DMS 273 (cell line): ENCODE measurements at regions not wholly inside any gene's neighbourhood (a gene's known extent, or its start where the extent isn't known, plus 50 kb on each side); places are given as distances from the start of the nearest gene placed in this dataset.

Source experiments
- DNase-seq: peaks from one replicate; lab custom pipeline; 2025; ENCODE audit not compliant: unreplicated experiment; lab: John Stamatoyannopoulos, UW

- DNase-seq, result no peak
These were observed 127.8 kb upstream of the FBN2 start for GRCh38 chr5:128665747-128666355.

GRCh38 chr5:128667152-128667551, 129.1 kb upstream of the FBN2 start:
- peak; percentile 20 for DNase-seq

GRCh38 chr5:128667751-128668150, 129.7 kb upstream of the FBN2 start:
- no peak for DNase-seq

- no peak for DNase-seq
These were observed 130.9 kb upstream of the FBN2 start for GRCh38 chr5:128668921-128669320.

- no peak for DNase-seq
These were observed 131.8 kb upstream of the FBN2 start for GRCh38 chr5:128669803-128670202.

DNA sequence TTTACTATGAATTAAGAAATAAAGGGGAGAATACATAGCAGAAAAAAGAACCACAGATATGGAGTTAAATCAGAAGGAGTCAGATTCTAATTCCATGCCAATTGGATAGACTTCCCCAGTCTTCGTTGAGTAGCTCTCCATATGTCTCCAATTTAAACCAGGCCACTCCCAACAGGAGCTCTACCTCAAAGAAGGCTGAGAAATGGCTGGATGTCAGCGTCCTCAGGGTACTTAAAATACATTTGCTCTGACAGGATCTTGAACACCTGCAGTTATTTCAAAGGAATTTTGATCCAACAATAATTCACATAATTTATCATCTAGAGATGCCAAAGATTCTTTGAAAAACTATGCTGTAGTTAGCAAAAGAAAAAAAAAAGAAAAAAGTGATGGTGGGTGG, 133.9 kb upstream of the FBN2 start:
- DNase-seq, result peak; percentile 21

- no peak for DNase-seq
These were observed 135.0 kb upstream of the FBN2 start for GRCh38 chr5:128673000-128673399.

GRCh38 chr5:128673411-128673957, 135.4 kb upstream of the FBN2 start:
- DNase-seq, result no peak

DNA sequence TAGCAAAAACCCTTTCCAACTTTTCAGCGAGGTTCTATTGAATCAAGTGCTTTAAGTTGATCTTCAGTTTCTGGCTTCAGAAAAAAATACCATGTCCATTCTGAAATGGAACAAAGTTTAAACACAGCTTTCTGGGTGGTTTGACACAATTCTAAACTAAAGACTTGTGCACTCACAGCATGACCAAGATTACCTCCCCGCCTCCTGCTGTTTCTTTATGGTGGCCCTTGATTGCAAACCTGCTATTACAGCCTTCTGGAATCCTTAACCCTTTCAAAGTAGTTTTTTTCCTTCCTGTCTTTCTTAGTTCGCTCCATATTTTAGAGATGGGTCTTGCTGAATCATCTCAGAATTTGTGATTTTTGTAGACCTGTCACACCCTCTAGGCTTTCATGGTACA, 135.9 kb upstream of the FBN2 start:
- DNase-seq, result no peak

DNA sequence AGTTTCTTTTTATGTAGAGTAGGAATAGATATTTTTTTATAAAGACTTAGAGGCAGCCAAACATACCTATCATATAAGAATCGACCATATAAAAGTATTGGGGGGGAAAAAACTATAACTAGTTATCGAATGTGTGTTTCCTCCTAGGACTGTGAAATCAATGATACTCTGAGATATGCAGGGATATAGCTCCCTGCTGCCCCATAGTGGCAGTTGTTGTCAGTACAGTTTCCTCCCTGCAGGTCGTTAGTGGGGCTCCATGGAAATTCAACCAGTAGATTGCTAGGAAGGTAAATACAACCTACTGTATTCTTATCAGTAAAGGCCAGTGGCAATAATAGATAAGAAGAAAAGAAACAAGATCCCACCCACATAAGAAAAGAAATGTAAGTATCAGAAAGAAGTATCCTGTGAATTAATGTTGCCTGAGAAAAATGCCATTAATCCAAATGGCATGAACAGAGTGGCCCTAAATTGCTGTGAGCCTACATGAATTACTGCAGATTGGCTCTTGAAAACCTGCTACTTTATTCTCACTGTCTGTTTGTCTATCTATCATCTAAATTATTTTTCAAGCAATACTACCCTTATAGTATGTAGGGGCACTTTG, 136.9 kb upstream of the FBN2 start:
- DNase-seq, result peak; percentile 61

- DNase-seq, result no peak
These were observed 143.1 kb upstream of the FBN2 start for GRCh38 chr5:128681096-128681495.

GRCh38 chr5:128681764-128682592, 143.9 kb upstream of the FBN2 start:
- no peak for DNase-seq

DNA sequence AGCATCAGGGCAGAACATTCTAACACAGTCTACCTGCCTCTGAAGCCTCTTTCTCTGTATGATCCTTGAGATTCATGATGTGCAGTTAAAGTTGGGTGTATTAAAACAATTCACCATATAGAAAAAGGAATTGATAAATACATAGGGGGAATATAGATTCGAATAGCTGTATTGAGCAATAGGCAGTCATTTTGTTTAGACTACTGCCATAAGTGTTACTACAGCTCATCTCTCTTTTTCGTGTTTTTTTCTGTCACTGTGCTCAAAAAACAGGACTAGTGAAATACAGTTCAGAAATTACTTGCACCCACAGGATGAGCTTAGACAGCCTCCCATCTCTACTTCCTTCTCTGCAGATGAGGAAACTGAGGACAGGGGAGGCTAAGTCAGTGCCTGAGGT, 144.6 kb upstream of the FBN2 start:
- DNase-seq, result no peak

DNA sequence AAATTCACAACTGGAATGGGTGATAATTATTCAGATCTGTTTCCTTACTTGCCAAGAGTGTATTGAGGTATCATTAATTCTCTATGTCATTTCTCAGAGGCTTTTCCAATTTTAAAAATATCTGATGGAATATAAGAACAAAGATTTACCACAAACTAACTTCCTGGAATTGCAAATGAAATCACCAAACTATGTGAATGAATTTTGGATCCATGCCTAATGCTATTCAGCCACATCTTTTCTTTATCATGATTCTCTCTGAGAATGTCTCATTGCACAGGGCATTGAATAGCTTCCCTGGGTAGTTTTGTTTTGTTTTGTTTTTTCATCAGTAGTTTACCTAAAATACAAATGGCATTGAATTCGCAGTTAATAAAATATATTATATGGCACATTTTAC, 146.9 kb upstream of the FBN2 start:
- DNase-seq, result no peak

GRCh38 chr5:128687930-128688329, 149.9 kb upstream of the FBN2 start:
- no peak for DNase-seq

DNA sequence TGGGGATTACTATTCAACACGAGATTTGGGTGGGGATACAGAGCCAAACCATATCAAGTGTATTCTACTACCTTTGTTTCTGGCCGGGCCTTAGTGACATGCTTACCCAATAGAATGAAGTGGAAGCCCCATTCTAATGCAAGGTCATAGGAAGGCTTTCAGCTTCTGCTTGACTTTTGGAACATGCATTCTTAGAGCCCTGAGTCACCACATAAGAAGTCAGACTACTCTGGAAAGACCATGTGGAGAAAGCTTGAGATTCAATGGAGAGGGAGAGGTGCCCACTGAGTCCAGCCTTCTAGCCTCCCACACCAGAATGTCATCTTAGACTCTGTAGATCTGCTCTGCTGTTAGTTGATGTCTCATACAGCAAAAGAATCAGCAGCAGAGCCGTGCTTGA, 155.7 kb upstream of the FBN2 start:
- no peak for DNase-seq

DNA sequence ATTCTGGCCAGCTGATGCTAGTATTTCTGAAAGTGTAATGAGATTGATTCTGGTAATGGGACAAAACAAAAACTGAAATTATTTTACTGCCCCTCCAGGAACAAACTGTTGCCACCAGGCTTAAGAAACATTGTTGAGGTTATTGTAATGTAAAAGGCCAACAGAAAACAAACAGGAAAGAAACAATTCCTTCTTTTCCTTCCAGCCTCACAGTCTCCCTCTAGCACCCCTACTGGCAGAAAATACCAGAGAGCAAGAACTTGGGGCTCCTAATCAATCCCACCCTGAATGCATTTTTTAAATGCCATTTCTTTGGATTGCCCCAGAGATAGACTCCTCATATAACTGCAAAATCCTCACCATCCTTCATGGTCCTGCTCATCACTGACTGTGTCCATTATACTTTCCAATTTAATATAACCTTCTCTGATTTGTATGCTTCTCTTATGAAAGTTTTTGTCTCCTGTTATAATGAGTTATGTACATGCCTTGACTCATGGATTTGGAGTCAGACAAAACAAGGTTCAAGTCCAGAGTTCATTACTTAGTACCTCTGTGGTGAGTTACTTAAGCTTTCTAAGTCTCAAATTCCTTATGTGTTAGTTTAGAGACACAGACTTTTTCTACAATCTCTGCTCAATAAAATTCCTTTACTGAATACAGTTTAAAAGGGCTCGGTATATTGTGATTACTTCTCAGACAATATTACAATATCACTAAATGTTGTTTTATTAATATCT, 157.9 kb upstream of the FBN2 start:
- DNase-seq, result peak; percentile 16

DNA sequence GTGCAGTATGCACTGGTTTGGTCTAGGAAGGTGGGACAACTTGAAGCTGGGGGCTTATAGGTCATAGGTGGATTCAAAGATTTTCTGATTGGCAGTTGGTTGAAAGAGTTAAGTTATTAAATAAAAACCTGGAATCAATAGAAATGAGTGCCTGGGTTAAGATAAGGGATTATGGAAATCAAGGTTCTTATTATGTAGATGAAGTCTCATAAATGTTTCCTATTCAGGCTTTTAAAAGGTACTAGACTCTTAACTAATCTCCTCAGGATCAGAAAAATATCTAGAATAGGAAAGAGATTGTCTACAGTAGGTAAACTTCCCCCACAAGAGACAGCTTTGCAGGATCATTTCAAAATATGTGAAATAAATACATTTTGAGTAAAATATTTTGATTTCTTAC, 163.3 kb upstream of the FBN2 start:
- no peak for DNase-seq

DNA sequence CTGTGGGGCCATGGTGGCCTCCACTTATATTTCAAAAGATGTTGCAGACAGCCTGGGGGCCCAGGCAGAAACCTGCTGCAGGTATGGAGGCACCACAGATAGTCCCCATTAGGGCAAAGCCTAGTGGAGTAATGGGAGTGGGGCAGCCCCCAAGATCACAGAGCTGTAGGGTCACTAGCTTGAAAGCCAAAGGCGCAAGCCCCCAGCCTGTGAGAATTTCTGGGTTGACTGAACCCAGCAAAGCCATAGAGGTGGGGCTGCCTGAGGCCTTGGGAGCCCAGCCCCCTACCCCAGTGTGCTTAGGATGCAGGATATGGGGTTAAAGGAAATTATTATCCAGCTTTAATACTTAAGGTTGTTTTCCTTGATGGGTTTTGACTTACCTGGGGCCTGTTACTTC, 165.3 kb upstream of the FBN2 start:
- no peak for DNase-seq

DNA sequence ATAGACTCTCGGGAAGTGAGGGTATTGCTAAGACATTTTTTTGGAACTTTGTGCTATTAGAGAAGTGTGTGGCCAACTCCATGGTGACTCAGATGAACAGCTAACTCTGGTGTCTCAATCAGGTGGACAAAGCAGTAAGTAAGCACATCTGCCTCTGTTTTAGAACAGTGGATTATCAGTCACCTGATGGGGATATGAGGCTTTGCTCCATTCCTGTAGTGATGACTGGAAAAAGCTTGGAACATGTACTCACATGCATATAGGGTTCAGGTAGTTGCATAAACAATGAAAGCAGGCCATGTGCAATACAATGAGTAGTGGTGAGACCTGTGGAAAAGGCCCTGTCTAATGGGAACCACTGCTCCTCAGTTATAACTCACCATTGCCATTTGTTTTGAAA, 168.2 kb upstream of the FBN2 start:
- DNase-seq, result no peak

GRCh38 chr5:128708841-128709240, 170.8 kb upstream of the FBN2 start:
- DNase-seq, result no peak
